Mesendoderm (in vitro differentiated cells): ENCODE measurements at regions not wholly inside any gene's neighbourhood (a gene's known extent, or its start where the extent isn't known, plus 50 kb on each side); places are given as distances from the start of the nearest gene placed in this dataset.

Experiments used
- DNase-seq: peaks from one replicate; pipeline ENCODE4 v3.0.0; 2013
- H2AK5ac ChIP-seq: 2 replicates; pipeline ENCODE4 v1.6.1; 2013; ENCODE audit warnings: low read length, inconsistent platforms
- H2BK120ac ChIP-seq: 2 replicates; pipeline ENCODE4 v1.6.1; 2013; ENCODE audit warnings: low read depth, mild to moderate bottlenecking, low read length, moderate library complexity, mixed read lengths
- H2BK15ac ChIP-seq: replicated peaks from 2 replicates; pipeline ENCODE4 v1.6.1; 2013; ENCODE audit warnings: low read depth, mild to moderate bottlenecking, moderate library complexity
- H2BK5ac ChIP-seq: 2 replicates; pipeline ENCODE4 v1.6.1; 2013; ENCODE audit warnings: low read length, inconsistent platforms
- H3K18ac ChIP-seq: 2 replicates; pipeline ENCODE4 v1.6.1; 2013; ENCODE audit warnings: mild to moderate bottlenecking, low read length, mixed read lengths
- H3K23ac ChIP-seq: one replicate; pipeline ENCODE4 v1.6.1; 2013; ENCODE audit warnings: low read length
- H3K27ac ChIP-seq: 2 replicates; pipeline ENCODE4 v1.5.1; 2013; ENCODE audit warnings: low read depth, mild to moderate bottlenecking, inconsistent platforms, low read length, moderate library complexity
- H3K27me3 ChIP-seq: 2 replicates; pipeline ENCODE4 v1.6.1; 2013; ENCODE audit warnings: low read length, control low read depth, mild to moderate bottlenecking, inconsistent platforms; ENCODE audit not compliant: insufficient read depth, poor library complexity
- H3K36me3 ChIP-seq: 2 replicates; pipeline ENCODE4 v1.6.1; 2013; ENCODE audit warnings: low read length, inconsistent platforms; ENCODE audit not compliant: control insufficient read depth, insufficient read depth
- H3K4ac ChIP-seq: one replicate; pipeline ENCODE4 v1.6.1; 2013; ENCODE audit warnings: low read depth, mild to moderate bottlenecking, low read length, moderate library complexity
- H3K4me1 ChIP-seq: 2 replicates; pipeline ENCODE4 v1.6.1; 2013; ENCODE audit warnings: low read depth, low read length, inconsistent platforms; ENCODE audit not compliant: control insufficient read depth
- H3K4me2 ChIP-seq: 2 replicates; pipeline ENCODE4 v1.6.1; 2013; ENCODE audit warnings: low read length
- H3K4me3 ChIP-seq: 2 replicates; pipeline ENCODE4 v1.5.1; 2013; ENCODE audit warnings: mild to moderate bottlenecking, low read length
- H3K56ac ChIP-seq: one replicate; pipeline ENCODE4 v1.6.1; 2013; ENCODE audit warnings: low read length
- H3K79me1 ChIP-seq: 2 replicates; pipeline ENCODE4 v1.6.1; 2013; ENCODE audit warnings: low read length, inconsistent platforms
- H3K79me2 ChIP-seq: 2 replicates; pipeline ENCODE4 v1.6.1; 2013; ENCODE audit warnings: mild to moderate bottlenecking, low read length; ENCODE audit not compliant: control insufficient read depth, insufficient read depth
- H3K9ac ChIP-seq: 2 replicates; pipeline ENCODE4 v1.6.1; 2013; ENCODE audit warnings: low read length, inconsistent platforms
- H4K5ac ChIP-seq: one replicate; pipeline ENCODE4 v1.6.1; 2013; ENCODE audit warnings: low read length
- H4K8ac ChIP-seq: one replicate; pipeline ENCODE4 v1.6.1; 2013; ENCODE audit warnings: low read depth, mild to moderate bottlenecking, control low read depth, low read length, moderate library complexity
- WGBS: extraction: QIAGEN DNeasy Blood & Tissue Kit; methylation state at CpG from one replicate; pipeline ENCODE4 v1.1.7; 2013; ENCODE audit warnings: low lambda C conversion rate, missing lambda C conversion rate; ENCODE audit not compliant: insufficient coverage; ENCODE audit errors: extremely low coverage; 5-methylcytosine and 5-hydroxymethylcytosine counted together

- Histone ChIP-seq H2BK15ac (no peak overlapping the region), H4K5ac (no peak overlapping the region), H2BK5ac (no peak overlapping the region), H3K4me2 (no peak overlapping the region), H3K9ac (no peak overlapping the region), H3K4ac (no peak overlapping the region), H3K79me2 (no peaks in the 10 kb centered on the region), H3K36me3 (no peaks in the 10 kb centered on the region), H2BK120ac (no peak overlapping the region), H4K8ac (no peak overlapping the region), H3K79me1 (no peaks in the 10 kb centered on the region), H3K56ac (no peak overlapping the region), H3K18ac (no peak overlapping the region), H3K4me1 (no peaks in the 10 kb centered on the region), H3K27me3 (no peaks in the 10 kb centered on the region), H3K27ac (no peak overlapping the region), H2AK5ac (no peak overlapping the region), H3K23ac (no peak overlapping the region), H3K4me3 (no peak overlapping the region)
- DNase-seq: no peak
- no CpG with 5 or more reads among the region's 5 CpGs for WGBS
Observed at GRCh38 chr2:117341690-117342089, 472.8 kb upstream of the DDX18 start.

GRCh38 chr2:117342415-117342814, 472.1 kb upstream of the DDX18 start:
- Histone ChIP-seq H3K36me3 (no peaks in the 10 kb centered on the region), H2BK5ac (no peak overlapping the region), H3K4ac (no peak overlapping the region), H2BK120ac (no peak overlapping the region), H2AK5ac (no peak overlapping the region), H4K5ac (no peak overlapping the region), H3K9ac (no peak overlapping the region), H3K18ac (no peak overlapping the region), H3K4me3 (no peak overlapping the region), H3K27ac (no peak overlapping the region), H2BK15ac (no peak overlapping the region), H3K27me3 (no peaks in the 10 kb centered on the region), H3K79me1 (no peaks in the 10 kb centered on the region), H3K79me2 (no peaks in the 10 kb centered on the region), H4K8ac (no peak overlapping the region), H3K4me1 (no peaks in the 10 kb centered on the region), H3K4me2 (no peak overlapping the region), H3K23ac (no peak overlapping the region), H3K56ac (no peak overlapping the region)
- DNase-seq: no peak

GRCh38 chr2:117349687-117350086, 464.8 kb upstream of the DDX18 start:
- Histone ChIP-seq H3K4ac (no peak overlapping the region), H3K4me1 (no peaks in the 10 kb centered on the region), H3K56ac (no peak overlapping the region), H3K4me3 (no peak overlapping the region), H4K8ac (no peak overlapping the region), H2BK5ac (no peak overlapping the region), H3K79me2 (no peaks in the 10 kb centered on the region), H2AK5ac (no peak overlapping the region), H4K5ac (no peak overlapping the region), H3K27ac (no peak overlapping the region), H3K36me3 (no peaks in the 10 kb centered on the region), H3K4me2 (no peak overlapping the region), H3K18ac (no peak overlapping the region), H2BK120ac (no peak overlapping the region), H2BK15ac (no peak overlapping the region), H3K27me3 (no peaks in the 10 kb centered on the region), H3K23ac (no peak overlapping the region), H3K9ac (no peak overlapping the region), H3K79me1 (no peaks in the 10 kb centered on the region)
- no peak for DNase-seq
- no CpG with 5 or more reads among the region's 4 CpGs for WGBS

- Histone ChIP-seq H3K4me2 (no peak overlapping the region), H4K5ac (no peak overlapping the region), H3K4me1 (no peaks in the 10 kb centered on the region), H4K8ac (no peak overlapping the region), H3K9ac (no peak overlapping the region), H2BK15ac (no peak overlapping the region), H3K79me2 (no peaks in the 10 kb centered on the region), H3K27ac (no peak overlapping the region), H2AK5ac (no peak overlapping the region), H3K27me3 (no peaks in the 10 kb centered on the region), H3K4ac (no peak overlapping the region), H3K4me3 (no peak overlapping the region), H3K23ac (no peak overlapping the region), H3K56ac (no peak overlapping the region), H3K36me3 (no peaks in the 10 kb centered on the region), H2BK5ac (no peak overlapping the region), H2BK120ac (no peak overlapping the region), H3K79me1 (no peaks in the 10 kb centered on the region), H3K18ac (no peak overlapping the region)
- no CpG with 5 or more reads among the region's 4 CpGs for WGBS
- peak; percentile 13 for DNase-seq
Observed at GRCh38 chr2:117351396-117351795, 463.1 kb upstream of the DDX18 start.

- Histone ChIP-seq H2BK5ac (no peak overlapping the region), H2BK15ac (no peak overlapping the region), H2BK120ac (no peak overlapping the region), H3K18ac (no peak overlapping the region), H3K36me3 (no peaks in the 10 kb centered on the region), H2AK5ac (no peak overlapping the region), H3K9ac (no peak overlapping the region), H3K79me2 (no peaks in the 10 kb centered on the region), H3K4me1 (no peaks in the 10 kb centered on the region), H3K4me3 (no peak overlapping the region), H3K79me1 (no peaks in the 10 kb centered on the region), H4K8ac (no peak overlapping the region), H3K4me2 (no peak overlapping the region), H3K27me3 (no peaks in the 10 kb centered on the region), H3K4ac (no peak overlapping the region), H3K56ac (no peak overlapping the region), H4K5ac (no peak overlapping the region), H3K23ac (no peak overlapping the region), H3K27ac (no peak overlapping the region)
- WGBS: no CpG with 5 or more reads among the region's 5 CpGs
- no peak for DNase-seq
Observed at GRCh38 chr2:117359266-117359914, 455.1 kb upstream of the DDX18 start.

GRCh38 chr2:117360586-117360985, 453.9 kb upstream of the DDX18 start:
- H2BK120ac ChIP-seq: no peak overlapping the region
- no peak overlapping the region for H3K9ac ChIP-seq
- no peak overlapping the region for H2BK5ac ChIP-seq
- H3K27ac ChIP-seq: no peak overlapping the region
- no peak overlapping the region for H3K18ac ChIP-seq
- no peak overlapping the region for H3K56ac ChIP-seq
- WGBS: no CpG with 5 or more reads among the region's 2 CpGs
- no peaks in the 10 kb centered on the region for H3K36me3 ChIP-seq
- H4K8ac ChIP-seq: no peak overlapping the region
- H3K79me1 ChIP-seq: no peaks in the 10 kb centered on the region
- no peaks in the 10 kb centered on the region for H3K79me2 ChIP-seq
- H3K27me3 ChIP-seq: no peaks in the 10 kb centered on the region
- H2BK15ac ChIP-seq: no peak overlapping the region
- no peak overlapping the region for H3K4me3 ChIP-seq
- H3K4me1 ChIP-seq: no peaks in the 10 kb centered on the region
- H4K5ac ChIP-seq: no peak overlapping the region
- no peak overlapping the region for H3K4ac ChIP-seq
- DNase-seq: peak; percentile 9
- H3K23ac ChIP-seq: no peak overlapping the region
- no peak overlapping the region for H3K4me2 ChIP-seq
- H2AK5ac ChIP-seq: no peak overlapping the region
